ENCODE measurements at regions not wholly inside any gene's neighbourhood (a gene's known extent, or its start where the extent isn't known, plus 50 kb on each side); places are given as distances from the start of the nearest gene placed in this dataset.

- H3K79me2 ChIP-seq (ENCODE audit: insufficient read depth, low read length), result no peaks in the 10 kb centered on the region
- no peak for DNase-seq
- no peak for ATAC-seq (ENCODE audit: insufficient read depth, low read depth)
Measured at GRCh38 chr2:172332507-172332906, 94.9 kb upstream of the ITGA6 start.

GRCh38 chr2:172333235-172333977, 94.0 kb upstream of the ITGA6 start:
- no peaks in the 10 kb centered on the region for H3K79me2 ChIP-seq (ENCODE audit: insufficient read depth, low read length)
- no peak overlapping the region for H3K4me3 ChIP-seq (ENCODE audit: low read depth in 1 of 2, low read length in 2 of 2)
- H3K36me3 ChIP-seq (ENCODE audit: insufficient read depth, low read length), result no peaks in the 10 kb centered on the region
- H3K4me2 ChIP-seq (ENCODE audit: insufficient read depth, low read length), result no peak overlapping the region
- H3K27me3 ChIP-seq (ENCODE audit: insufficient read depth, low read length, poor library complexity), result no peaks in the 10 kb centered on the region
- no peaks in the 10 kb centered on the region for H3K4me1 ChIP-seq (ENCODE audit: insufficient read depth, low read length)
- H4K20me1 ChIP-seq (ENCODE audit: insufficient read depth, low read length), result no peaks in the 10 kb centered on the region
- ATAC-seq (ENCODE audit: insufficient read depth, low read depth) (no peak), DNase-seq (no peak)
- H3K9me3 ChIP-seq (ENCODE audit: insufficient read depth, low read length, severe bottlenecking), result no peaks in the 10 kb centered on the region
- H2AFZ ChIP-seq (ENCODE audit: low read depth, low read length), result no peak overlapping the region
- H3K9ac ChIP-seq (ENCODE audit: low read depth, low read length), result no peak overlapping the region
- no peak overlapping the region for H3K27ac ChIP-seq (ENCODE audit: low read length)
- TF ChIP-seq EZH2 (IDR thresholded peaks at IDR 0.05; ENCODE audit: borderline replicate concordance, low read depth, low read length, severe bottlenecking) (no peak), CTCF (IDR thresholded peaks at IDR 0.05; ENCODE audit: borderline replicate concordance, extremely low read depth, low read length, poor library complexity, severe bottlenecking) (no peak)

More at GRCh38 chr2:172332507-172332906, 94.9 kb upstream of the ITGA6 start:
- H3K36me3 ChIP-seq (ENCODE audit: insufficient read depth, low read length), result no peaks in the 10 kb centered on the region
- H3K27ac ChIP-seq (ENCODE audit: low read length), result no peak overlapping the region
- no peak overlapping the region for H2AFZ ChIP-seq (ENCODE audit: low read depth, low read length)
- H3K4me3 ChIP-seq (ENCODE audit: low read depth in 1 of 2, low read length in 2 of 2), result no peak overlapping the region
- H4K20me1 ChIP-seq (ENCODE audit: insufficient read depth, low read length), result no peaks in the 10 kb centered on the region
- no peak overlapping the region for H3K4me2 ChIP-seq (ENCODE audit: insufficient read depth, low read length)
- no peaks in the 10 kb centered on the region for H3K4me1 ChIP-seq (ENCODE audit: insufficient read depth, low read length)
- no peaks in the 10 kb centered on the region for H3K9me3 ChIP-seq (ENCODE audit: insufficient read depth, low read length, severe bottlenecking)
- H3K9ac ChIP-seq (ENCODE audit: low read depth, low read length), result no peak overlapping the region
- H3K27me3 ChIP-seq (ENCODE audit: insufficient read depth, low read length, poor library complexity), result no peaks in the 10 kb centered on the region
- TF ChIP-seq CTCF (IDR thresholded peaks at IDR 0.05; ENCODE audit: borderline replicate concordance, extremely low read depth, low read length, poor library complexity, severe bottlenecking) (no peak), EZH2 (IDR thresholded peaks at IDR 0.05; ENCODE audit: borderline replicate concordance, low read depth, low read length, severe bottlenecking) (no peak)

- no peak overlapping the region for H3K4me3 ChIP-seq (ENCODE audit: low read depth in 1 of 2, low read length in 2 of 2)
- TF ChIP-seq EZH2 (IDR thresholded peaks at IDR 0.05; ENCODE audit: borderline replicate concordance, low read depth, low read length, severe bottlenecking) (no peak), CTCF (IDR thresholded peaks at IDR 0.05; ENCODE audit: borderline replicate concordance, extremely low read depth, low read length, poor library complexity, severe bottlenecking) (no peak)
- no peak overlapping the region for H3K4me2 ChIP-seq (ENCODE audit: insufficient read depth, low read length)
- H3K4me1 ChIP-seq (ENCODE audit: insufficient read depth, low read length), result no peaks in the 10 kb centered on the region
- no peaks in the 10 kb centered on the region for H3K36me3 ChIP-seq (ENCODE audit: insufficient read depth, low read length)
- H4K20me1 ChIP-seq (ENCODE audit: insufficient read depth, low read length), result no peaks in the 10 kb centered on the region
- no peak for ATAC-seq (ENCODE audit: insufficient read depth, low read depth)
- no peak overlapping the region for H3K27ac ChIP-seq (ENCODE audit: low read length)
- DNase-seq, result no peak
- no peaks in the 10 kb centered on the region for H3K9me3 ChIP-seq (ENCODE audit: insufficient read depth, low read length, severe bottlenecking)
- H3K79me2 ChIP-seq (ENCODE audit: insufficient read depth, low read length), result no peaks in the 10 kb centered on the region
- H3K9ac ChIP-seq (ENCODE audit: low read depth, low read length), result no peak overlapping the region
- H3K27me3 ChIP-seq (ENCODE audit: insufficient read depth, low read length, poor library complexity), result no peaks in the 10 kb centered on the region
- no peak overlapping the region for H2AFZ ChIP-seq (ENCODE audit: low read depth, low read length)
Measured at GRCh38 chr2:172333978-172334330, 93.4 kb upstream of the ITGA6 start.
